Activated CD4-positive, alpha-beta memory T cell treated with anti-CD3 and anti-CD28 coated beads for 36 hours (primary cell): ENCODE measurements at regions not wholly inside any gene's neighbourhood (a gene's known extent, or its start where the extent isn't known, plus 50 kb on each side); places are given as distances from the start of the nearest gene placed in this dataset.

Experiments
- CTCF ChIA-PET: fragments of 350-600 bp; sonication (Branson Sonifier 250); formaldehyde crosslinking; loops from one replicate; lab custom pipeline; 2021; ENCODE audit warnings: antibody characterized with exemption, inconsistent platforms; lab: Charles Lee
- POLR2A ChIA-PET: fragments of 350-600 bp; sonication (Branson Sonifier 250); formaldehyde crosslinking; loops from one replicate; lab custom pipeline; 2021; ENCODE audit warnings: antibody characterized with exemption; lab: Charles Lee
- DNase-seq: peaks from one replicate; pipeline ENCODE4 v3.0.0-alpha.2; 2020
- H3K27ac Mint-ChIP-seq: one replicate; pipeline ENCODE4 v1.8.0; 2021; ENCODE audit warnings: mixed read lengths
- H3K27me3 Mint-ChIP-seq: one replicate; pipeline ENCODE4 v1.8.0; 2021; ENCODE audit warnings: mixed read lengths
- H3K36me3 Mint-ChIP-seq: one replicate; pipeline ENCODE4 v1.8.0; 2021; ENCODE audit warnings: mixed read lengths
- H3K4me1 Mint-ChIP-seq: one replicate; pipeline ENCODE4 v1.8.0; 2021; ENCODE audit warnings: low read depth, mixed read lengths
- H3K4me3 Mint-ChIP-seq: one replicate; pipeline ENCODE4 v1.8.0; 2021; ENCODE audit warnings: mild to moderate bottlenecking, mixed read lengths
- H3K9me3 Mint-ChIP-seq: one replicate; pipeline ENCODE4 v1.8.0; 2021; ENCODE audit warnings: mixed read lengths
- intact Hi-C: fragments of 100-400 bp; cut with micrococcal nuclease; formaldehyde crosslinking; loops from one replicate; pipeline ENCODE4 v1.15.1; 2023

DNA sequence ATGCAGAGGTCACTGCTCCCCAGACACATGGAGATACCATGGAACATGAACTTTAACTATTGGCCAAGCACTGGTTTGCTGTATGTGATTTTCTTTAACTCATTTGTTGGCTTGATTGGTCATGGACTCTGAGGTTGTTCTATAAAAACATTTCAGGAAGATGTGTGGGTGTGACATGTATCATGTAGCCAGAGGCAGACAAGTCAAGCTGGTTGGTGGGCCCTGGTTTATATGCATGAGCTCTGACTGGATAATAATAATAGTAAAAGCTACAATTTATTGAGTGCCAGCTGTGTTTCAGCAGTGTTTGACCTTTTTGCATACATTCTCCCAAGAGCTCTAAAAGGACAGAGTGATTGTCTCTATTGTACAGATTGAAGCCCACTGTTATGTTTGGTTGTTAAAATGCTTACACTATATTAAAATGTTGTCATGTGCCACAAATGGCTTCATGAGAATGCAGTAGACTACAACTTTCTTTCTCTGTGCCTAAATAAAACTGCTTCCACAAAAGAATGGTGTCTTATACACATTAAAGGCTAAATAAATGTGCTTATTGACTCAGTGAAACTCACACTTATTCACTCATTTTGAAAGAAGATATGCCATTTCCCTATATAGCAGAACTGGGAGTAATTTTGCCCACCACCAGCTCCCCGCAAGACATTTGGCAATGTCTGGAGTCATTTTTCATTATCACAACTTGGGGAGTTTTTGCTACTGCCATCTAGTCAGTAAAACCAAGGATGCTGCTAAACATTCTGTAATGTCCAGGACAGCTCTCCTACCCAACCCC lies 243.6 kb upstream of the NFE2L3 start:
- H3K4me1 Mint-ChIP-seq = peaks cover 11% of the 10 kb centered on the region
- H3K27me3 Mint-ChIP-seq = peaks cover 16% of the 10 kb centered on the region
- H3K27ac Mint-ChIP-seq = no peak overlapping the region
- intact Hi-C loops = no loop called here
- H3K4me3 Mint-ChIP-seq = no peak overlapping the region
- H3K9me3 Mint-ChIP-seq = no peaks in the 10 kb centered on the region
- ChIA-PET POLR2A (interaction anchor here (1.0 kb wide), 1 partner anchor 248 kb away, joined by 4 read pairs; no protein-coding TSS in a partner anchor), CTCF (interaction anchor here (1.0 to 6.7 kb wide), 4 partner anchors 9 to 469 kb away, joined by 3 to 67 read pairs (median 4); no protein-coding TSS in a partner anchor)
- no peaks in the 10 kb centered on the region for H3K36me3 Mint-ChIP-seq
- DNase-seq = no peak

DNA sequence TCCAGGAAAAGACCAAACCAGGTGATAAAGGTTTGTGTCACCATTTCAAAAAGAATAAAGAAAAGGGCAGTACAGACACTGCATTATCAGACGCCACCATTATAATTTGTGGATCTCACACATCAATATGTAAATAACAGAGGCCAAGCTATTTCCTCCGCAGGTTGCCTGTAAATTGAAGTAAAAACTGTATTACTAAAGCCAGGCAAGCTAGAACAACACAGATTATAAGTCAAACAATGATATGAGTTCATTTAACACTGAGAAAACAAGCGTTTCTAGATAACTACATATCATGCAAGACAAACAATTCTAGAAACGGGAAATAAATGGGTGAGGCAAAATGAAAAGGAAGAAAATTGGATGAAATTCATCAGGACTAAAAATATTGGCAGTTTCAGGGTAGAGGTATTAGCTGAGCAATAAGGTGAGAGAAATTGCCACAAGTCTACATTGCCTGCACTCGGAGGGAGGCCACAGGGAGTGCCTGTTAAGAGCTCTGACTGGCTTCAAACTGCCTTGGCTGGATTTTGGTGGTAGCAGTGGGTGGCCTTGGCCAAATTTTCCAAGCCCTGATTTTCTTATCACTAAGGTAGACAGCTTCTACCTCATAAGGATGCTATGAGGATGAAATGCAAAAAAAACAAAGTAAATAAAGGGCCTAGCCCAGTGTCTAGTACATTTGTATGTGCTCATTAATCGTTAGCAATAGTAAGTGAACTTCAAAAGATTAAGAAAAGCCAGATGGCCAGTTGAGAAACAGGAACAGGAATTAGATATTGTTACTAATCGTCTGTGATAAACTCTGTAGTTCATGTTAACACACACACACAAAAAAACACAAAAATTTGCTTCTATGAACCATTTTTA lies 240.0 kb upstream of the NFE2L3 start:
- peaks cover 24% of the 10 kb centered on the region for H3K27me3 Mint-ChIP-seq
- ChIA-PET CTCF (no interaction called here), POLR2A (interaction anchor here (0.6 kb wide), 1 partner anchor 1466 kb away, joined by 5 read pairs; no protein-coding TSS in a partner anchor)
- H3K9me3 Mint-ChIP-seq = no peaks in the 10 kb centered on the region
- H3K27ac Mint-ChIP-seq = no peak overlapping the region
- no peaks in the 10 kb centered on the region for H3K36me3 Mint-ChIP-seq
- peaks cover 3% of the 10 kb centered on the region for H3K4me1 Mint-ChIP-seq
- H3K4me3 Mint-ChIP-seq = no peak overlapping the region
- intact Hi-C loops = no loop called here
- no peak for DNase-seq

DNA sequence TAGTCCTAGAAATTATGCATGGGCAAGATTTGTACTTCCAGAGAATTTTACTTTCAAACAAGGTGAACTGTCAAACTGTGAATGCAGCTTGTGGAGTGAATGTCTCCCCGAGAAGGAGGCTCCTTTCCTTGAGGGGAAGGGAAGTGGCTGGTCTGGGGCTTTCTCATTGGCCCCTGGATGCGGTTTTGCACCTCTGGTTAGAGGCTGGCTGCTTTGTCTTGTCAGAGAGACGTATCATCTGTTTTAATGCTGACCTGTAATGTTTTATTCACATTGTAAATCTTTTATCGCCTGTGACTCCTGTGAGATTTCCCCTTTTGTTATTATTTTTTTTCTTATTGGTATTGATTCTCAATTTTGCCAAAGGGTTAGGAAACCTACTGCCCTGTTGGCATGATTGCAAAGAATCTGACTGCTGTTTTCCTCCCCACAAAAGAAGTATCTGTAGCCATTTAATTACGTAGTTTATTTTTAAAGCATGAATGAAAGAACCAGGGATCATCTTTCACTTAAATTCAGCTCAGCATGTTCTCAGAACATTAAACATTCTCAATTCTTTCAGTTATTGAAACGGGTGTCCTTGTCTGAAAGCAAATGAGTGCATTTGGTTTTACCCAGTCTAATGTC lies 238.3 kb upstream of the NFE2L3 start:
- ChIA-PET POLR2A (no interaction called here), CTCF (interaction anchor here (0.9 kb wide), 1 partner anchor 456 kb away, joined by 3 read pairs; no protein-coding TSS in a partner anchor)
- peaks cover 11% of the 10 kb centered on the region for H3K36me3 Mint-ChIP-seq
- DNase-seq = peak; percentile 21
- no peak overlapping the region for H3K4me3 Mint-ChIP-seq
- H3K9me3 Mint-ChIP-seq = peaks cover 9% of the 10 kb centered on the region
- intact Hi-C loops = no loop called here
- peaks cover 21% of the 10 kb centered on the region for H3K27me3 Mint-ChIP-seq
- H3K4me1 Mint-ChIP-seq = no peaks in the 10 kb centered on the region
- H3K27ac Mint-ChIP-seq = no peak overlapping the region

DNA sequence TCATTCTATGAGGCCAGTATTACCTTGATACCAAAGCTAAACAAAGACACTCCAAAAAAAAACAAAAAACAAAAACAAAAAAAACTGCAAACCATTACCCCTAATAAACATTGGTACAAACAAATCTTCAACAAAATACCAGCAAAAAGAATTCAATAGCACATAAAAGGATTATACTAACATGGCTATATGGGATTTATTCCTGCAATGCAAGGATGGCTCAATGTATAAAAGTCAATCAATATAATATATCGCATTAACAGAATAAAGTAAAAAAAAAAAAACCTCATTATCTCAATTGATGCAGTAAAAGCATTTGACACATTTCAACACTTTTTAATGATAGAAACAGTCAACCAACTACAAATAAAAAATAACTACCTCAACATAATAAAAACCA lies 233.3 kb upstream of the NFE2L3 start:
- CTCF ChIA-PET = interaction anchor here (0.6 to 0.7 kb wide), 2 partner anchors 347 to 1630 kb away, joined by 3 read pairs; no protein-coding TSS in a partner anchor
- Mint-ChIP-seq H3K4me1 (no peaks in the 10 kb centered on the region), H3K27ac (no peak overlapping the region), H3K27me3 (peaks cover 29% of the 10 kb centered on the region), H3K9me3 (peaks cover 12% of the 10 kb centered on the region), H3K4me3 (no peak overlapping the region), H3K36me3 (peaks cover 11% of the 10 kb centered on the region)
- POLR2A ChIA-PET = no interaction called here
- intact Hi-C loops = no loop called here
- DNase-seq = no peak

DNA sequence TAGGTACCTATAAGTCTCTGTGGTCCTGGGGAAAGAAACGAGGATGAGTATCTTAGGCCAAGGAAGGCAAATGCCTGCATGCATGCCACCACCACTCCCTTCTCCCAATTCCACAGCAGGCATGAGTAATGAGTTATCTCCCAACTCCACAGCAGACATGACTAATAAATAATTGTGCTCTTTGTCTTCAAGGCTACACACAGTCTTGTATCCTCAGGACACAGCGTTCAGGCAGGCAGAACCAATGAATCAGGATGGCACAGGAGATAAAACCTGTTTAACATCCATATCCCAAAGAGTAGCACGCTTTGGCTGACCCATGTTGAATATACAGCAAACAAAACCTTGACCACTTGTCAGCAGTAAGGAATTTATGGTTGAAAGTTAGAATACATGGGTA lies 229.7 kb upstream of the NFE2L3 start:
- DNase-seq = no peak
- POLR2A ChIA-PET = no interaction called here
- peaks cover 16% of the 10 kb centered on the region for H3K27me3 Mint-ChIP-seq
- no peaks in the 10 kb centered on the region for H3K4me1 Mint-ChIP-seq
- intact Hi-C loops = no loop called here
- CTCF ChIA-PET = no interaction called here
- peaks cover 12% of the 10 kb centered on the region for H3K9me3 Mint-ChIP-seq
- no peak overlapping the region for H3K27ac Mint-ChIP-seq
- H3K4me3 Mint-ChIP-seq = no peak overlapping the region
- peaks cover 11% of the 10 kb centered on the region for H3K36me3 Mint-ChIP-seq

DNA sequence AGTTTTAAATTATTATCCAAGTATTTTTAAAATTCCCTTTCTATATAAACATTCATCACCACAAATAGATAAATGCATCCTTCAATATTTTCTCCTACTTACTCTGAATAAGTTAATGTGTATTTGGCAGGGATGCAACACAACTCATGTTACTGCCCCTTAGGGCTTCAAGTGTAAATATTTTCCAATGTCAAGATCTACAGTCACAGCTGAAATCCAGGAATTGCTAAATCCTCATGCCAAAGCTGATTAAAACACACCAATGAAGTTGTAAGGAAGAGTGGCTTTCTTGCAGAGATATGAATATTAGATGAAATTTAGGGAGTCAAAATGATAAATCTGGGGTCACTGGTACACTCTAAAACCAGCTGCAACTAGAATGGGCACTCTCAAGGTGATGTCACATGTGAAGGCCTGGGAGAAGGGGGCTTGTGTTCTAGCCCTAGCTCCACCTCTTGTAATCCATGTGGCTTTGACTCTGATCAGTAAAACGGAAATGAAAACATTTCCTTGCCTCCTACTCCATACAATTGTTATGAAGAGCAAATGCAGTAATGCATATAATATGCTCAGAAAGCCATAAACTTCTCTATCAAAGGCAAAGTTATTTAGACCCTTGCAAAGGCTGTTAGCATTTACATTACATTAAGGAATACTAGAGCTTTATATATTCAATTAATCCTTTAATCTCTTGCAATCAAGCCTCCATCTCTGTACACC lies 228.1 kb upstream of the NFE2L3 start:
- Mint-ChIP-seq H3K4me3 (no peak overlapping the region), H3K36me3 (no peaks in the 10 kb centered on the region), H3K27ac (no peak overlapping the region), H3K4me1 (no peaks in the 10 kb centered on the region), H3K27me3 (peaks cover 21% of the 10 kb centered on the region), H3K9me3 (peaks cover 1% of the 10 kb centered on the region)
- ChIA-PET POLR2A (no interaction called here), CTCF (no interaction called here)
- no peak for DNase-seq
- intact Hi-C loops = no loop called here

DNA sequence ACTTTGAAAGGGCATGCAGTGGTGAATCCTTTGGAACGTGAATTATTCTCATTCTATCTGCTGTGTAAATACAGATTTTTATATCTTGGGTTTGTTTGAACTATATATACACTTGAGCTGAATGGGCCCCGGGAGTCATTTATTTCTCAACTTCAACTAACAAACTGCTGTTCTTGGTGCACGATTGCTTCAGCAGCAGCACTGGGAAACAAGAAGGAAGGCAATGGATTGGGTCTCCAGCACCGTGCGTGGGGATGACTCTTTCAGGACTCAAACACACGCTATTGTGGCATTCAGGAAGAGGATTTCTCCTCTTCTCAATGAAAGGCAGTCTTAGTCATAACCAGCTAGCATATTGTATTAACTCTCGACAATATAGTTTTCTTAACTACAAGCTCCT lies 226.0 kb upstream of the NFE2L3 start:
- intact Hi-C loops = no loop called here
- H3K27me3 Mint-ChIP-seq = peaks cover 24% of the 10 kb centered on the region
- CTCF ChIA-PET = interaction anchor here (0.6 kb wide), 1 partner anchor 12 kb away, joined by 3 read pairs; no protein-coding TSS in a partner anchor
- H3K27ac Mint-ChIP-seq = no peak overlapping the region
- H3K36me3 Mint-ChIP-seq = no peaks in the 10 kb centered on the region
- POLR2A ChIA-PET = no interaction called here
- no peaks in the 10 kb centered on the region for H3K4me1 Mint-ChIP-seq
- H3K9me3 Mint-ChIP-seq = no peaks in the 10 kb centered on the region
- H3K4me3 Mint-ChIP-seq = no peak overlapping the region
- DNase-seq = no peak

DNA sequence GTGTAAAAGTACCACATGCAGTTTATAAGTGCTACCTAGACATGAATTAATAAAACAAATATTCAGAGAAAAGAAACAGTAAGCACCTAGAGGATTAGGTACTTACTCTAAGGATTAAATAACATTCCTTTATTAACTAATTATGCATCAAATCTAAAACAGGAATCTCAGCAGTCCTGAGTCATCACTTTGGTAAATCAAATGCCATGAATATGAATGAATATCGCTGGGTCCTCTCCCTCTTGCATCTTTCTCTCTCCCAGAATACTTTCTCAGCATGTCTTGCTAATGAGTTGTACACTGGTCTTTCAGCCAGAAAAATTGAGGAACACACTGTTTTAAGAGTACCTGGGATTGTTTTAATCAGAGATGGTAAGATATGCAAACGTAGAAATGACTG lies 225.5 kb upstream of the NFE2L3 start:
- Mint-ChIP-seq H3K4me1 (no peaks in the 10 kb centered on the region), H3K36me3 (no peaks in the 10 kb centered on the region), H3K4me3 (no peak overlapping the region), H3K9me3 (no peaks in the 10 kb centered on the region), H3K27ac (no peak overlapping the region), H3K27me3 (peaks cover 24% of the 10 kb centered on the region)
- intact Hi-C loops = no loop called here
- POLR2A ChIA-PET = no interaction called here
- no peak for DNase-seq
- CTCF ChIA-PET = interaction anchor here (0.6 kb wide), 1 partner anchor 11 kb away, joined by 3 read pairs; no protein-coding TSS in a partner anchor

DNA sequence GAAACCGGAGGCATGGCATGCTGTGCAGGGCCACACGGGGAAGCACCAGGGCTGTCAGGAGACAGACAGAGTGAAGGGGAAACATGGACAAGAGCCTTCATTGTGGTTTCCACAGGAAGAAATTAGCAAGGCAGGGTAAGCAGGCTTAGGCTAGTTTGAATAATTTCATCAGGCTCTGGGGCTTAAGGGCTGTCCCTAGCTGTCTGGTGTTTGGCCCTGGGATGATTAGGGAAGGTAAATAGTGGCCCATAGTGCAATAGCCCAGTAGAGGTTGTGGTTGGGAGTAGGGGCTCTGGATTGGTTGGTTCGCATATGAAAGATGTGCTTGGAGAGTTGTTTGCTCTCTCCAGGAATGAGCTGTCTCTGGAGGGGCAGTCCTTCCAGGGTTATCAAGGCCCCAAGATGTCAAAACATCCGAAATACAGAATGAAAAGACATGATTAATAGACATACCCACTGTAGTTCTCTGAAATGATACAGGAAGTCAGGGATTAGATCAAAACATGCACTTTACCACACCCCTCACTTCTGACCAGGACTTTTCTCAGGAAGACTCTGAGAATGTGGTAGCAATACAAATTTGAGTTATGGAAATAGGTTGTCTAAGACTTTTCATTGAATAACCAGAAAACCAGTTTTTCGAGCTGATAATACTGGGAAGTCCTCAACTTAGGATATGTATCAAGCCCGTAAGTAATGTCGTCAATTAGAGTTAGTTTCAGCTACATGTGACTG lies 224.9 kb upstream of the NFE2L3 start:
- no peaks in the 10 kb centered on the region for H3K36me3 Mint-ChIP-seq
- H3K27me3 Mint-ChIP-seq = peaks cover 22% of the 10 kb centered on the region
- no peaks in the 10 kb centered on the region for H3K4me1 Mint-ChIP-seq
- no peak overlapping the region for H3K27ac Mint-ChIP-seq
- no peak overlapping the region for H3K4me3 Mint-ChIP-seq
- POLR2A ChIA-PET = no interaction called here
- CTCF ChIA-PET = interaction anchor here (0.9 to 1.0 kb wide), 2 partner anchors 12 to 152 kb away, joined by 3 read pairs; no protein-coding TSS in a partner anchor
- H3K9me3 Mint-ChIP-seq = no peaks in the 10 kb centered on the region
- DNase-seq = no peak
- intact Hi-C loops = no loop called here

DNA sequence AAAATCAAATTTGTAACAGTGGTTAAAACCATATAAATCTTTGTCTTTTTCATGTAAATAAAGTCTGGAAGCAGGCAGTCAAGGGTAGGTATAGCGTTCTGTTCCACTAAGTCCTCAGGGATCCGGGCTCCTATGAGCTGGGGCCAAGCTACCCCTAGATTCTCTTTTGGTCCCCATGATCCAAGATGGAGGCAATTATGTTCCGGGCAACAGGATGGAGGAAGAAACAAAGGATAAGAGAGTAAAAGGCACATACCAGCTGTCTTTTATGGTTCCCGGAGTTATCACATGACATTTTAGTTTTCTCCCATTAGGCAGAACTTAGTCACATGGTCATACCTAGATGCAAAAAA lies 224.4 kb upstream of the NFE2L3 start:
- intact Hi-C loops = no loop called here
- no peak overlapping the region for H3K4me3 Mint-ChIP-seq
- no peak for DNase-seq
- peaks cover 22% of the 10 kb centered on the region for H3K27me3 Mint-ChIP-seq
- H3K4me1 Mint-ChIP-seq = no peaks in the 10 kb centered on the region
- no peaks in the 10 kb centered on the region for H3K9me3 Mint-ChIP-seq
- no peaks in the 10 kb centered on the region for H3K36me3 Mint-ChIP-seq
- ChIA-PET CTCF (interaction anchor here (0.9 to 1.0 kb wide), 2 partner anchors 13 to 151 kb away, joined by 3 read pairs; no protein-coding TSS in a partner anchor), POLR2A (no interaction called here)
- H3K27ac Mint-ChIP-seq = no peak overlapping the region
